CD4-positive, alpha-beta T cell treated with Interleukin-4 for 1 hour (primary cell): ENCODE measurements at regions not wholly inside any gene's neighbourhood (a gene's known extent, or its start where the extent isn't known, plus 50 kb on each side); places are given as distances from the start of the nearest gene placed in this dataset.

Experiments
- DNase-seq, 2 donors: peaks; one replicate each; pipeline ENCODE4 v3.0.0-alpha.2; 2020 to 2022

DNA sequence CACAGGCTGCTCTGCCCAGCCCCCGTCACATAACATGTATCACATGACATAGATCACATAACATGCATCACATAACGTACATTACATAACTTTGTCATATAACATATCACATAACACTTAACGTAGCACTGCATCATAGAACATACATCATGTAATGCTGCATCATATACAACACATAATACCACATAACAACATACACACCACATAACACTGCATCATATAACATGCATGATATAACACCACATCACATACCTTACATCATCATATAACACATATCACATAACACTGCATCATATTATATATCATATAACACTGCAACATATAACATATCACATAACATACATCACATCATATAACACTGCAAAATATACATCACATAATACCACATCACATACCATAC, 83.8 kb downstream of the AXIN2 start:
- DNase-seq: no peak

DNA sequence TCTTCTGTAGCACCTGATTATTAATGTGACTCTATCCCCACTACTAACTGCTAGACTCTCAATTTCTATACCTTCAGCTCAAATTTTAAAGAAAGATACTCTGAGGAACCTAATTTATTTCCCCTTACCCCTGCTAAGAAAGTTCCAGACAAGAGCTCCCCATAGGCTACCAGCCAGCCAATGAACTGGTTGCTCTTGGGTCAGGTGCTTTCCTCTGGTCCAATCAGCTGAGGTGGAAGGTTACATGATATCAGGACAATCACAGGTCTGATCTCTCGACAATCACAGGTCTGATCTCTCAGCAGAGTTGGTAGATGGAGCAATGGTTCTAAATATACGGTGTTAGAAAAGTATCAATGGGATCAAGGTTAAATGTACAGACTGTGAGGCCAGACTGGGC, 86.8 kb downstream of the AXIN2 start:
- DNase-seq: no peak

DNA sequence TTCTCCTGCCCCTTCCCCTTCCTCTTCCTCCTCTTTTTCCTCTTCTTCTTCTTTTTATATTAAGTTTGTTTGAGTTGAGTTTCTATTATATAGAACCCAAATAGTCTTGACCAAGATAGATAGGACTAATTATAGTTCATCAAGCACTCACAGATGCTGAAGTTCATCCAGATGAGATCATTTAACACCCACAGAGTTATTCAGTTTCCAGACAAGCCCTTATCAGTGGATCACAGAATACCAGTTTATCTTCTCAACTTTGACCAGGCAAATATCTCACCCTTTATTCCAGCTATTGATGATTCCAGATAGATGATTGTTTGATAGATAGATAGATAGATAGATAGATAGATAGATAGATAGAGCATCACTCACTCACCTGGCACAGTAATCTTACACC, 87.5 kb downstream of the AXIN2 start:
- no peak for DNase-seq

DNA sequence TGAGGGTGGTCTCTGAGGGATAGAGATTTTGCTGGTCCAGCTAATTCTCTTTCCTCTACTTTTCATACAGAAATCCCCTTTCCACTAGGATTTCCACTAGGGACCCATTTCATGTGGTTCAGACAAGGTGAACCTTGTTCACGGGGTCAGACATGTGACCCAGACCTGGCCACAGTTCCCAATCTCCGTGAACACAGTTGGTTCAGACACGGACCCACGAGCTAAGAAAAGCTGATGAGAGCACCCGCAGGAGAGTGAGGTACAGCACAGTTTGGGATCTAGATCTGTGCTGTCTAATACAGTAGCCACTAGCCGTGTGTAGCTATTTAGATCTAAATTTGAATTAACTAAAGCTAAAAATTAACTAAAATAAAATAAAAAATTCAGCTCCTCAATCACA, 88.1 kb downstream of the AXIN2 start:
- DNase-seq: no peak

DNA sequence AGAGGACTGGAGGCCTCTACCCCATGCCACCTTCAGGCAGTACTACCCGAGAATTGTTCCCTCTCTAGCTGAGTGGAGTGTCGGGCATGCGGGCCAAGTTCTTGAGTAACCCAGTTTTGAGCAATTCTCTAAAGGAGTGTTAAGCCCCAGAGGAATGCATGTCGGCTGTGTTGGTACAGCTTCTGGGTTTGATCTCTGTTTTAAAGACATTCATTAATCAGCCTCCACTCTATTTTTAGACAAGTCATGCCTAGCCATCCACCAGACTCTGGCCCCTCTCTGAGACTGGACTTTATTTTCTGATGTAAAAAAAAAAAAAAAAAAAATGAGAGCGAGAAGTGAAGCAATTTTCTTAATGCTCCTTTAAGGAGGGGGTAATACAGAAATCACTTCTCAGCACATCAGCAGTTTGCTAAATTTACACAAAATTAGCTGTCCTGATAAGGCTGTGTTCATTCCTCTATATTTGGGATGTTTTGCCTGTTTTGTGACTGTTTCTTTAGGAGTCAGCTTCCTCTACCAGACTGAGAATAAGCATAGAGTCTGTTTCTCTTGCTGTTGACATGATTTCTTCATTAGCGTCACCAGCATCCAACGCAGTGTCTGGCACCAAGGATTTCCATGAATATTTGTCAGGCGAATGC, 88.7 kb downstream of the AXIN2 start:
- DNase-seq: no peak

DNA sequence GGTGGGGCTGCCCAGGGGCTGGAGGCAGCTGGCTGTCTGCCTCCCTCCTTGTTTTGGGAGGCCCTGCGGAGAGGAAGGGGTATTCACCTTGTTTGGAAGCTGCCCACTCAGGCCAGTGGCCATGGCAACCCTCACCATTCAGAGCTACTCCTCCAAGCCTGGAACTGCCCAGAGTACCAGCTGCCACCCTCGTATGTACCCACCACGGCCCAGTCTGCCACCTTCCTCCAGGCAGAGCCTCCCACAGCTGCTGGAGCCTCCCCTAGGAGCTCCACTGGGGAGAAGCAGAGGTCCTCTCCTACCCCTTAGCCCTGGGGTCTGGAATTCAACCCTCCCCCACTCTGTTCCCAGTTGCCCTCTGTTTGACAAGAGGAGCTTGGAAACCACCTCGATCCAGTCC, 90.7 kb downstream of the AXIN2 start:
- no peak for DNase-seq

DNA sequence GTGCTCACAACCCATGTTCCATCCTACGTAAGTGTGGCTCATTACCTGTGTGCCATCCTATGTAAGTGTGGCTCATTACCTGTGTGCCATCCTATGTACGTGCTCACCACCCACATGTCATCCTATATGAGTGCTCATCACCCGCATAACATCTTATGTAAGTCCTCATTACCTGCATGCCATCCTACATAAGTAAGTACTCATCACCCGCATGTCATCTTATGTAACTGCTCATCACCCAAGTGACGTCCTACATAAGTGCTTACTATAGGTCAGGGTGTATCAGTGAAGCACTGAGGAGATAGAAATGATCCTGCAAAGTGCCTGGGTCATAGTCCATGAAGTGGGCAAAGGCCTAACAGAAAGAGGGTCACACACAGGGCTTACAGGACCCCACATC, 93.1 kb downstream of the AXIN2 start:
- no peak for DNase-seq

DNA sequence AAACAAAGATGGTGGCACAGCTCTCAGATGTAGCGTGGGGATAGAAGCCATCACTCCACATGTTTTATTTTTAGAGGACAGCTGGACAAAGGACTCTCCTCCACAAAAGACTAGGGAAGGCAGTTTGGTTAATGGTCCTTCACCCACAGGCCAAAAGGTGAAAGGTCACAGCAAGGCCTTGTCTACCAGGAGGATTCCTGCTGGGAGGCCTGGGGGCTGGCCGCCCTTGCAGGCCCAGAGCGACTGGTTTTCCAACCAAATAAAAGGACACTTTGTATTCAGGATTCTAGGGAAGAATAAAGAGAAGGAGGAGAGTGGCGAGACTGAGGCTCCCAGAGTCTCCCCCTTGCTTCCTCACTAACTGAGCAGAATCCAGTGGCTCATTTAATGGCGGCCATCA, 94.3 kb downstream of the AXIN2 start:
- no peak for DNase-seq

GRCh38 chr17:65466547-65466946, 94.9 kb downstream of the AXIN2 start:
- DNase-seq: no peak

DNA sequence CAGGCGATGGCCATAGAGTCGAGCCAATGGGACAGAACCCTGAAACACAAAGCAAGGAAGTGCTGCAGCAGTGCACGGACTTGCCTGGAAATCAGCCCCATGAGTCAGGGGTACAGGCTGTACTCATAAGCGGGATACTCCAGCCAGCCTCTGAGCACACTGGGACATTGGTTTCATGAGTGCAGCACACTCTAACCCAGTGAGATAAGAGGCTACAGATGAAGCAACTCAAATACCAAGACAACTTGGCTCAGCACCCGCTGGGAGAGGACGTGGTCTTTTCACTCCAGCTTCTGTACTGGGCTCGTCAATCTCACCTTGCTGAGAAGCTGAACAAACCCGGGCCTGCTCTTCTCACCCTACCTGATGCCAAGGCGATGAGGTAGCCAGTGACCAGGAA, 98.2 kb downstream of the AXIN2 start:
- no peak for DNase-seq

GRCh38 chr17:65459677-65460347, 101.6 kb downstream of the AXIN2 start:
- no peak for DNase-seq

DNA sequence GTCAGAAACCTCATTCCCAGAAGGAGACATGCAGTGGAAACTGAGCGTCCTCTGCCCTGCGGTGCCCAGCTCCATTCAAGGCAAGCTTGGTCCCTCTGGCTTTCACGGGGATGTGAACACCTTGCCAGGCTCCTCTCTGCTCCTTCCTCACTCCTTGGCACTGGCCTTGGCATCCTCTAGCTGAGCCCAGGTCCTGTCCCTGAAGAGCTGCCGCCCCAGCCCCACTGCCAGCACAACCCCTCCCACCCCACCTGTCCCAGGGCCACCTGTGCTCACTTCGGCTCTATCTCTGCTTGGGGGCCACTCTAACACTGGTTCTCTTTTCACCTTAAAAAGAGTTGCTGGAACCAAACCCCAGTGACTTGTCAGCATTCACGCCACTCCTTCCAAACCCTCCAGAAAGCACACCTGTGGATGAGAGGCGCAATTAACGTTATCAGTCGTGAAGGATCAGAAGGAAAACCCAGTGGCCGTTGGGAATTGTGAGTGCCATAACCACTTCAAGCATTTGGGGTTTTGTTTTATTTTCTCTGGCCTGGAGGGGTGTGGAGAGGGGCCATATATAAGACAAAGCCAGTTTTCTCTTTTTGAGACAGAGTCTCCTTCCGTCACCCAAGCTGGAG, 103.7 kb downstream of the AXIN2 start:
- DNase-seq: no peak

- no peak for DNase-seq
Measured at GRCh38 chr17:65457183-65457582, 104.3 kb downstream of the AXIN2 start.

DNA sequence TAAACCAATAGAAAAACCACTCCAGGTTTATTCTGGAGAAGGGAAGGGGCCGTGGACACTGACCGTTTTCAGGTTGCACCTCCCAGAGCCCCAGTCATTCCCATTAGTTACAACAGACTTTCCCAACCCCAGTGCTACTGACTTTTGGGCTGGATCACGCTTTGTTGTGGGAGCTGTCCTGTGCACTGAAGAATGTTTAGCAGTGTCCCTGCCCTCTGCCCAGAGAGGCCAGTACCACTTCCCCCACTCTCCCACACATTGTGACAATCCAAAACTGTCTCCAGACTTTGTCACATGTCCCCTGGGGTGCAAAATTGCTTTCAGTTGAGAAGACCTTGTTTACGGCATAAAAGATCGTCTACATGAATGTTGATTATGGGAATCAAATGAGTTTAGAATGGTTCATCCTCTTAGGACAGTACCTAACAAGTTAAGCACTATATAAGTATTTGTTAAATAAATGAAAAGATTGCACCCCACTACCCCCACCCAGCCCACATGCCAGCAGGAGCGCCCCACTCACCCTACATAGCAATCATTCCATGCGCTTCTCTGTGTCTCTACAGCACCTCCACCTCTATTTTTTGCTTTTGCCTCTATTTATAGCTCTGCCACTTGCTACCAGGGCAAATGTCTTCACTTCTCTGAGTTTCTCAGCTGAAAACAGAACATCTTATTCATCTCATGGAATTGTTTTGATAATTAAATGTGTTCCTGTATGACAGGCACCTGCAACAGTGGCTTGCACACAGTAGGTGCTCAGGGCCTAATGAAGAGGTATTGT, 104.9 kb downstream of the AXIN2 start:
- no peak for DNase-seq

GRCh38 chr17:65455972-65456343, 105.5 kb downstream of the AXIN2 start:
- DNase-seq: peak; percentile 26 to 34

DNA sequence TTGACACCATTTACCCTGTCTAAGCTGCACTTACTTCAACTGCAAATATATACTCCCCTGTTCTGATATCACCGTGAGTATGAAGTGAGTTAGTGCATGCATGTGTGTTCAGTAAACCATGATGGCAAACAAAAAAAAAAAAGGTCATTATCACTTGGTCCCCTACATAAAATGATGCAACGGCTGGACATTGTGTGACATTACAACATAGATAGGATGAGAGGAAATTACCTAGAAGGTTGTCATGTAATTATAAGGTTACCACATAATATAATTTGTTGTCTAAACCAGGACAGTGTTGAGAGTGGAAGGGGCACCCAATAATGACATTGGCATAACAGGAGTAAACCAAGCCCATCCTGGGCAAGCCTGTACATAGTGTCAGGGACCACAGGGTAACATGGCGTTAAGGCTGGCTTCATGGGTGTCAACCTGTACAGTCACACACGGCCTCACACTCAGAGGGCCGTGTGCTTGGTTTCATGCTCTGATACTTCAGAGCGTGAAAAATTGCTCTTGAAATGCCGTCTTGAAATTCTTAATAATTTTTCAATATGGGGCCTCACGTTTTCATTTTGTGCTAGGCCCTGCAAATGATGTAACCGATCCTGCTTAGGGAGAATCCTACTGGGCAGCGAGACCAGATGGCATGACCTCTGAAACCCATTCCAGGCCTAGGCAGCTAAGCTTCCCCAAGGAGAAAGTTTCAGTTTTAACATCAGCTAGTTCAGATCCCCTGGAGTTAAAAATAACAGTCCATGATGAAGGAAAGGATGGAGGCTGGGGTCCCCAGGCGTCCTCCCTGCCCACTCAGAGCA, 106.1 kb downstream of the AXIN2 start:
- DNase-seq: no peak

GRCh38 chr17:65453204-65453931, 108.1 kb downstream of the AXIN2 start:
- DNase-seq: no peak

DNA sequence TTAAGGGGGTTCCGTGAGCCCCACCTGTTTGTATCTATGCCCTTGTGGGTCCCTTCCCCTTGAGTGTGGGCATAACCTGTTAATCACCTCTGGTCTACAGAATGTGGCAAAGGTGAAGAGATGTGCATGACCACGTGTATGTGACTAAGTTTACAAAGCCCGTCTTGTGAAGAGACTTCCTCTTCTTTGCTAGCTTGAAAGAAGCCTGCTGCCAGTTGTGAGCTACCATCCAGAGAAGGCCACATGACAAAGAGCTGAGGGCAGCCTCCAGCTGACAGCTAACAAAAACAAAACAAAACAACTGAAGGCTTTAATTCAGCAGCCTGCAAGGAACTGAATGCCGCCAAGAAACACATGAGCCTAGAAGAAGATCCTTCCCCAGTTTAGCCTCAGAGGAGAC, 112.0 kb downstream of the AXIN2 start:
- no peak for DNase-seq

GRCh38 chr17:65447823-65448222, 113.6 kb downstream of the AXIN2 start:
- DNase-seq: no peak

DNA sequence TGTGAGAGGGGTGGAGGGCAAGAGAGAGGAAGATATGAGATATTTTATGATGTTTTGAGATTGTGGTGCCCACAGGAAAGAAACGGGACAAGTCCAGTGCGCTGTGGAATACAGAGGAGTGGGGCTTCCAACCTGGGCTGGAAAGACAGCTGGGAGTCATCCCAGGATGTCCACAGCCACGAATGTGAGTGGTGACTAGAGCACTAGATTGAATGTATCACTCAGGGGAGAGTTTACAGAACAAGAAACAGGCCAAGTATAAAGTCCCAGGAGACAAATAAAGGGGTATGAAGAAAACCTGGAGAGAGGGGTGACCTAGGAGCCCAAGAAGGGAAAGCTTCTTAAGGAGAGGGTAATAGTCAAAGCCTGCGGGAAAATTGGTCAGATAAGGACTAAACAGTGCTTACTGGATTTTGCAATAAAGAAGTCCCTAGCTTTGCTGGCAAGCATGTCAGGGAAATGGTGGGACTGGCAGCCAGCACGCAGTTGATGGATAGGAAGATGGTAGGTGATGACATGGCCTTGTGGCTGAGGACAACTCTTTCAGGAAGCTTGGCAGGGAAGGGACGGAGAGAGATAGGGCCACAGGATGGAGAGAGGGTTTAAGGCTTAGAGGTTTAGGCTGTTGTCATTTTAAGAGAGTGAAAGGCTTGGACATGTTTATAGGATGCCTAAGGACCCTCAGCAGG, 114.5 kb downstream of the AXIN2 start:
- DNase-seq: no peak

DNA sequence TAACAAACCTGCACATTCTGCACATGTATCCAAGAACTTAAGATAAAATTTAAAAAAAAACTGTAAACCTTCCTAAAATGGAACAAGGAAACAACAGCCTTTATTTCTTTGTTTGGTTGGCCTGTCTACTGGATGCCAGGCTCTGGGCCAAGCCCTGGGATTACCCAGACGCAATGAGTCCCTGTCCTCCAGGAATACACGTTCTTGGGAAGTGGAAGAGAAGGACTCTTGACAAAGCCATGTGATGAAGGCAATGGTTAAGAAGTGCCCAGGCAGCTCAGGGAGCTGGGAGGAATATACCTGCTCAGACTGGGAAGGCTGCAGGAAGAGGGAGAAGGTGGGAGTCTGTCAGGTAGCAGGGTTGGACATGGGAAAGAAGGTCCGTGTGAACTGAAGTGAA, 115.4 kb downstream of the AXIN2 start:
- no peak for DNase-seq

DNA sequence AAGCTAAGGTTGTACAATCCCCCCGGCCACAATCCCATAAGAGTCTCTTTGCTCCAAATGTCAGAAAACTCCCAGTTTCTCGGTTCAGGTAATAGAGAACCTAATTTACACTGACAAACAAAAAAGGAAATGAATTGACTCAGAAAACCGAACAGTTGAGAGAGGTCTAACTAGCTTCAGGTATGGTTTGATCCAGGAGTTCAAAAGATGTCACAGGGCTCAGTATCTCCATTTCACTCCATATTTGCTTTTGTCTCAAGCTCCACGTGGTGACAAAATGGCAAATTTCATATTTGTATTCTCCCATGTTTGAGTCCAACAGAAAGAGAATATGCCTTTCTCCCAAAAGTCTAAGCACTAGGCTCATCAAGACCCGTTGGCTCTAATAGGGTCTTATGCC, 117.4 kb downstream of the AXIN2 start:
- no peak for DNase-seq
